ENCODE measurements at regions not wholly inside any gene's neighbourhood (a gene's known extent, or its start where the extent isn't known, plus 50 kb on each side); places are given as distances from the start of the nearest gene placed in this dataset.

DNA sequence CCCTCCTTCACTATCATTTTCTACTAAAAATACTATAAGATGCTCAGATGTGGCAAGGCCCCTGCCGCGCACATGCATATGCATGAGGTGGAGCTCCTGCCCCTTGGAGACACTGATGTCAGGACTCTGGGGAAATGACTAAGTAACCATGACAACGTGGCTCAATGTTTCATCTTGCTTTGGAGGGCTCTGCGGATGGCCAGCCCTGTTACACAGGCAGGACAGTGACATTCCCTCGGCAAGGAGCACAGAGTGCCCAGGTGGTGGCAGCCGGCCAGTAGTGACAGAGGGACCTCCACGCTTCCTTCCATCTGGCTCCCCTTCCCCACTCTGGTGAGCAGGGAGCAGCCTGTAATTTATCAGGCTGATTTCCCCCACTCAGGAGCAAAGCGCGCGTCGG is 364.1 kb downstream of the SS18 start:
- TF ChIP-seq, protein P1, sequence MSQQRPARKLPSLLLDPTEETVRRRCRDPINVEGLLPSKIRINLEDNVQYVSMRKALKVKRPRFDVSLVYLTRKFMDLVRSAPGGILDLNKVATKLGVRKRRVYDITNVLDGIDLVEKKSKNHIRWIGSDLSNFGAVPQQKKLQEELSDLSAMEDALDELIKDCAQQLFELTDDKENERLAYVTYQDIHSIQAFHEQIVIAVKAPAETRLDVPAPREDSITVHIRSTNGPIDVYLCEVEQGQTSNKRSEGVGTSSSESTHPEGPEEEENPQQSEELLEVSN (IDR thresholded peaks at IDR 0.05; ENCODE audit: borderline replicate concordance, low read depth): no peak
- TF ChIP-seq, protein P2, sequence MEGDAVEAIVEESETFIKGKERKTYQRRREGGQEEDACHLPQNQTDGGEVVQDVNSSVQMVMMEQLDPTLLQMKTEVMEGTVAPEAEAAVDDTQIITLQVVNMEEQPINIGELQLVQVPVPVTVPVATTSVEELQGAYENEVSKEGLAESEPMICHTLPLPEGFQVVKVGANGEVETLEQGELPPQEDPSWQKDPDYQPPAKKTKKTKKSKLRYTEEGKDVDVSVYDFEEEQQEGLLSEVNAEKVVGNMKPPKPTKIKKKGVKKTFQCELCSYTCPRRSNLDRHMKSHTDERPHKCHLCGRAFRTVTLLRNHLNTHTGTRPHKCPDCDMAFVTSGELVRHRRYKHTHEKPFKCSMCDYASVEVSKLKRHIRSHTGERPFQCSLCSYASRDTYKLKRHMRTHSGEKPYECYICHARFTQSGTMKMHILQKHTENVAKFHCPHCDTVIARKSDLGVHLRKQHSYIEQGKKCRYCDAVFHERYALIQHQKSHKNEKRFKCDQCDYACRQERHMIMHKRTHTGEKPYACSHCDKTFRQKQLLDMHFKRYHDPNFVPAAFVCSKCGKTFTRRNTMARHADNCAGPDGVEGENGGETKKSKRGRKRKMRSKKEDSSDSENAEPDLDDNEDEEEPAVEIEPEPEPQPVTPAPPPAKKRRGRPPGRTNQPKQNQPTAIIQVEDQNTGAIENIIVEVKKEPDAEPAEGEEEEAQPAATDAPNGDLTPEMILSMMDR (IDR thresholded peaks at IDR 0.05): no peak
- TF ChIP-seq, protein P3, sequence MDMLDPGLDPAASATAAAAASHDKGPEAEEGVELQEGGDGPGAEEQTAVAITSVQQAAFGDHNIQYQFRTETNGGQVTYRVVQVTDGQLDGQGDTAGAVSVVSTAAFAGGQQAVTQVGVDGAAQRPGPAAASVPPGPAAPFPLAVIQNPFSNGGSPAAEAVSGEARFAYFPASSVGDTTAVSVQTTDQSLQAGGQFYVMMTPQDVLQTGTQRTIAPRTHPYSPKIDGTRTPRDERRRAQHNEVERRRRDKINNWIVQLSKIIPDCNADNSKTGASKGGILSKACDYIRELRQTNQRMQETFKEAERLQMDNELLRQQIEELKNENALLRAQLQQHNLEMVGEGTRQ (IDR thresholded peaks at IDR 0.05): no peak
- no peak for TF ChIP-seq FOXS1 (CRISPR knock-in tag; IDR thresholded peaks at IDR 0.05)
- TF ChIP-seq, protein P4, sequence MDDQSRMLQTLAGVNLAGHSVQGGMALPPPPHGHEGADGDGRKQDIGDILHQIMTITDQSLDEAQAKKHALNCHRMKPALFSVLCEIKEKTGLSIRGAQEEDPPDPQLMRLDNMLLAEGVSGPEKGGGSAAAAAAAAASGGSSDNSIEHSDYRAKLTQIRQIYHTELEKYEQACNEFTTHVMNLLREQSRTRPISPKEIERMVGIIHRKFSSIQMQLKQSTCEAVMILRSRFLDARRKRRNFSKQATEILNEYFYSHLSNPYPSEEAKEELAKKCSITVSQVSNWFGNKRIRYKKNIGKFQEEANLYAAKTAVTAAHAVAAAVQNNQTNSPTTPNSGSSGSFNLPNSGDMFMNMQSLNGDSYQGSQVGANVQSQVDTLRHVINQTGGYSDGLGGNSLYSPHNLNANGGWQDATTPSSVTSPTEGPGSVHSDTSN (IDR thresholded peaks at IDR 0.05): no peak

Measured in A549 (cell line).